Astrocyte (in vitro differentiated cells and primary cell): ENCODE measurements at regions not wholly inside any gene's neighbourhood (a gene's known extent, or its start where the extent isn't known, plus 50 kb on each side); places are given as distances from the start of the nearest gene placed in this dataset.

Experiments used
- EZH2 ChIP-seq: IDR thresholded peaks from 2 replicates; pipeline ENCODE4 v1.6.1; 2012; ENCODE audit warnings: mild to moderate bottlenecking, low read length, inconsistent platforms; ENCODE audit not compliant: insufficient read depth
- TF ChIP-seq, protein P1 (sequence below): IDR thresholded peaks from 2 replicates; pipeline ENCODE4 v1.5.1; 2011; ENCODE audit warnings: low read depth, mild to moderate bottlenecking, inconsistent platforms, low read length, moderate library complexity; ENCODE audit not compliant: insufficient read depth

- TF ChIP-seq, protein P1, sequence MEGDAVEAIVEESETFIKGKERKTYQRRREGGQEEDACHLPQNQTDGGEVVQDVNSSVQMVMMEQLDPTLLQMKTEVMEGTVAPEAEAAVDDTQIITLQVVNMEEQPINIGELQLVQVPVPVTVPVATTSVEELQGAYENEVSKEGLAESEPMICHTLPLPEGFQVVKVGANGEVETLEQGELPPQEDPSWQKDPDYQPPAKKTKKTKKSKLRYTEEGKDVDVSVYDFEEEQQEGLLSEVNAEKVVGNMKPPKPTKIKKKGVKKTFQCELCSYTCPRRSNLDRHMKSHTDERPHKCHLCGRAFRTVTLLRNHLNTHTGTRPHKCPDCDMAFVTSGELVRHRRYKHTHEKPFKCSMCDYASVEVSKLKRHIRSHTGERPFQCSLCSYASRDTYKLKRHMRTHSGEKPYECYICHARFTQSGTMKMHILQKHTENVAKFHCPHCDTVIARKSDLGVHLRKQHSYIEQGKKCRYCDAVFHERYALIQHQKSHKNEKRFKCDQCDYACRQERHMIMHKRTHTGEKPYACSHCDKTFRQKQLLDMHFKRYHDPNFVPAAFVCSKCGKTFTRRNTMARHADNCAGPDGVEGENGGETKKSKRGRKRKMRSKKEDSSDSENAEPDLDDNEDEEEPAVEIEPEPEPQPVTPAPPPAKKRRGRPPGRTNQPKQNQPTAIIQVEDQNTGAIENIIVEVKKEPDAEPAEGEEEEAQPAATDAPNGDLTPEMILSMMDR, result no peak
- TF ChIP-seq EZH2, result no peak
Measured at GRCh38 chr12:127300753-127301152, 966.2 kb upstream of the TMEM132C start.
